GM12872 (cell line): ENCODE measurements at regions not wholly inside any gene's neighbourhood (a gene's known extent, or its start where the extent isn't known, plus 50 kb on each side); places are given as distances from the start of the nearest gene placed in this dataset.

ENCODE experiments used
- TF ChIP-seq, protein P1 (sequence below): IDR thresholded peaks from 3 replicates; pipeline ENCODE4 v1.5.1; 2011; ENCODE audit warnings: low read depth, mild to moderate bottlenecking, low read length, moderate library complexity; ENCODE audit not compliant: insufficient read depth

DNA sequence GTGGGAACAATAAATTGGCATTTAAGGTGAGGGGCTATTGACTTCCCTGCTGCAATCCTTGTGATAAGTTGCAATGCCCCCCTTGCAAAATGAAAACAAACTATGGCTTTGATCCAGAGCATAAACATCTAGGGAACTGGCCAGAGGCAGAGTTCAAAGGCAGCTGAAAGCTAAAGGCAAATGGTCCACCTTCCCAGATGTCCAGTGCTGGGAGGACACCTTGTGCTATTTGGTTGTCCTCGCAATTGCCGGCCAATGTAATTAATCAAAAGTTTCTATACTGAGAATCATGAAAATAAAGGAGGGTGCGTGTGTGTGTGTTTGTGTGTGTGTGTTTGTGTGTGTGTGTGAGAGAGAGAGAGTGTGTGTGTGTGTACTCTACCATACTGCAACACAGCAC is 337.4 kb downstream of the CBLN4 start:
- TF ChIP-seq, protein P1, sequence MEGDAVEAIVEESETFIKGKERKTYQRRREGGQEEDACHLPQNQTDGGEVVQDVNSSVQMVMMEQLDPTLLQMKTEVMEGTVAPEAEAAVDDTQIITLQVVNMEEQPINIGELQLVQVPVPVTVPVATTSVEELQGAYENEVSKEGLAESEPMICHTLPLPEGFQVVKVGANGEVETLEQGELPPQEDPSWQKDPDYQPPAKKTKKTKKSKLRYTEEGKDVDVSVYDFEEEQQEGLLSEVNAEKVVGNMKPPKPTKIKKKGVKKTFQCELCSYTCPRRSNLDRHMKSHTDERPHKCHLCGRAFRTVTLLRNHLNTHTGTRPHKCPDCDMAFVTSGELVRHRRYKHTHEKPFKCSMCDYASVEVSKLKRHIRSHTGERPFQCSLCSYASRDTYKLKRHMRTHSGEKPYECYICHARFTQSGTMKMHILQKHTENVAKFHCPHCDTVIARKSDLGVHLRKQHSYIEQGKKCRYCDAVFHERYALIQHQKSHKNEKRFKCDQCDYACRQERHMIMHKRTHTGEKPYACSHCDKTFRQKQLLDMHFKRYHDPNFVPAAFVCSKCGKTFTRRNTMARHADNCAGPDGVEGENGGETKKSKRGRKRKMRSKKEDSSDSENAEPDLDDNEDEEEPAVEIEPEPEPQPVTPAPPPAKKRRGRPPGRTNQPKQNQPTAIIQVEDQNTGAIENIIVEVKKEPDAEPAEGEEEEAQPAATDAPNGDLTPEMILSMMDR: no peak

DNA sequence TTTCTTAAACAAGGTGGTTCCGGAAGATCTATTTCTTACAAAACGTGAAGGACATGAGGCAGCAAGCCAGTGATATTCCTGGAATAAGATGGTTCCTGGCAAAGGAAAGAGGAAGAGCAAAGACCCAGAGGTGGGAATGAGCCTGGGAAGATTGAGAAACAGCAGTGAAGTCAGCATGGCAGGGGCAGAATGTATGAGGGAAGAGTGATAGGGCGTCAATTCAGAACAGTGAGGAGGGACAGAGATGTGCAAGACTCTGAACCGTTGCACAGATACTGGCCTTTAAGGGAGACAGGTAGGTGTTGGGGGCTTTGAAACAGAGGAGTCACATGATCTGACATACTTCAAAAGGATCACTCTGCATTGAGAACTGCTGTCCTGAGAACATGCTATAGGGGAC is 338.3 kb downstream of the CBLN4 start:
- TF ChIP-seq, protein P1: no peak

DNA sequence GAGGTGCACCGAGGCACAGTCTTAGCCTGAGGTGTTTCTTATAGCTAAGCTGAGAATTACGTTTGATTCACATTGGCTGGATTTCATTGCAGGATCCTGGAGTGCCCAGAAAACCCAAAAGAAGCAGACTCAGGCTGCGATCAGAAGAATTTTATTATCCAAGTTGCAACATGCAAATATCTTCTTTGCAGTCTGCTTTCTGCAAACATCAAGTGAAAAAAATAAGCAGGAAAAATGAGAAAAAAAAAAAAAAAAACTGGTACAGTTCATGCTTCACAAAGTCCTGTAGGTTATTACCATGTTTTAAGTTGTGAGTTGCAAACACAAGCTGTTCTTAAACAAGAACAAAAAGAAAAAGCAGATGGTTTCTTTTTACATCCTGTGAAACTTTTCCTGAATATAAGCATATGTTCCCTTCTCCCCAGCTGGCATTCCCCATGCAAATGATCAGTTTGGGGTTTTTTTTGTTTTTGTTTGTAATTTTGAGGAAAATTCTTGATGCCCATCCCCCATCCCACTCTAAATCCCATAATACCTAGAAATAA is 349.0 kb downstream of the CBLN4 start:
- TF ChIP-seq, protein P1: no peak

DNA sequence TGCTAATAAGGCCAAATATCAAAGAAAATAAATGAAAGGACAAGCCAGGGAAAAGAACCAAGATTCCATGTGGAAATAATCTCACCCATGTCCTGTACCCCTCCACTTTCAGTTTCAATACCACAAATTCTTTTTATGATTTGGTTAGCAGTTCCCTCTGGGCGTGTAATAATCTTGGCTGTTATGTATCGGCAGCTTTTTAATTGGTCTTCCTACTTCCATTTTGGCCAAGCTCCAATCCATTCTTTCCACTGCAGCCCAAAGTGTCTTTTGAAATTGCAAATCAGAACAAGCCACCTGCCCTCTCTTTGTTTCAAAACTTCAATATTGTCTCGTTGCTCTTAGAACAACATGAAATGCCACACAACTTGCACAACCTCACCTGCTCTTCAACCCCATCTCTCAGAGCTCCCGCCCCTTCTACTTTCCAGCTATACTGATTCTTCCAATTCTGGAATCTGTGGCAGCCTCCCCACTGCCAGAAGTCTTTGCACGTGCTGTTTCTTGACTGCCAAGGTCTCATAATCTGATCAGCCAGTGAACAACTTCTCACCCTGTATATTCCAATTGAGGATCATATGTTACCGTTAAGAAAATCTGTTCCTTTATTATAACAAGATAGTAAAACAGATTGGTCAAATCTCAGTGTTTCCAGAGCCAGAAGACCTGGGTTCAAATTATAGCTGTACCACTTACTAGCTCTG is 354.5 kb downstream of the CBLN4 start:
- TF ChIP-seq, protein P1: no peak

DNA sequence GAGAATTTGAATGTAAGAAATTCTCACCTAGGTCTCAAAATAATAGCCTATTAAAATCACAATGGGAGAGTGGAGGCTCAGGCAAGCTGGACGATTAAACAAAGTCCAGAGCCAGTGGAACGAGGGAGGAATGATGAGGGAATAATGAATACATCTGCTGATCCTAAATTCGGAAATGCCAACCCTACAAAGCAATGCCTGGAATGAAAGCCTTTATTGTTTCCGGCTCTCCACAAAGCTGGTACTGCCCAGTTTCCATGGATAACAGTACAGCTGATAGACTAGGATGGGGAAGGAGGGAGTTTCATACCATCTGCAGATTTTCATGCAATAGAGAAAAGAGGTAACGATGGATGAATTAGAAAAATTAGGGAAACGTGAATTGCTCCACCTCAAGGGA is 356.1 kb downstream of the CBLN4 start:
- TF ChIP-seq, protein P1: no peak

DNA sequence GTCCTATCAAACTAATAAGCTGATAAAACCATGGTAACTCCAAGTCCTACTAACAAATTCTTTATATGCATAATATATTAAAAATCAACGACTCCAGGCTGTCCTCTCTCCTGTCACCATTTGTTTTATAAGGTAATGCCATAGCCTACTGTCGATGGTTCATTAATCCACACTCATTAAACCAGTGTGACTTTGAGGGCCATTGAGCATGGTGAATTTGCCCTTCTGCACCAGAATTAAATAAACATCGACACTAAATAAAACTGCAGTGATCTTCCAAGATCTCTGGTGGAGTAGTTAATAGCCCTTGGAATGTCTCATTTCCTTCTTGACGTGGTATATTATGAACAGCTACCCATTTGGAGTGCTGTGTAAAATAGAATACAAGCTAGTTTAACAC is 358.5 kb downstream of the CBLN4 start:
- TF ChIP-seq, protein P1: no peak

DNA sequence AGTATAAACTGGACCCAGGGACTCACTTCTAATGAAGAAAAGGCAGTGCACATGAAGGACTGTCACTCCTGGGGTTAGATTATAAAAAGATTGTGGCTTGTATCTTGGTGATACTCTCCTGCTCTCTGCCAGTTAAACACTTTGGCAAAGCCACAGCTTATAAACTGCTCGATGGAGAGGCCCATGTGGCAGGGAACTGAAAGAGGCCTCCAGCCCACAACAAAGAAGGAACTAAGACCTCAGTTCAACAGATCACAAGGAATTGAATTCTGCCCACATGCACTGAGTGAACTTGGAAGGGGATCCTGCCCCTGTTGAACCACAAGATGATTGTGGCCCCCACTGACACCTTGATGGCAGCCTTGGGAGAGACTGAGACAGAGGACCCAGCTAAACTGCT is 363.8 kb downstream of the CBLN4 start:
- TF ChIP-seq, protein P1: no peak
